HuH-7 (cell line): ENCODE measurements at regions not wholly inside any gene's neighbourhood (a gene's known extent, or its start where the extent isn't known, plus 50 kb on each side); places are given as distances from the start of the nearest gene placed in this dataset.

Source experiments
- DNase-seq: peaks from one replicate; pipeline ENCODE4 v3.0.0; 2011; ENCODE audit warnings: low spot score

DNA sequence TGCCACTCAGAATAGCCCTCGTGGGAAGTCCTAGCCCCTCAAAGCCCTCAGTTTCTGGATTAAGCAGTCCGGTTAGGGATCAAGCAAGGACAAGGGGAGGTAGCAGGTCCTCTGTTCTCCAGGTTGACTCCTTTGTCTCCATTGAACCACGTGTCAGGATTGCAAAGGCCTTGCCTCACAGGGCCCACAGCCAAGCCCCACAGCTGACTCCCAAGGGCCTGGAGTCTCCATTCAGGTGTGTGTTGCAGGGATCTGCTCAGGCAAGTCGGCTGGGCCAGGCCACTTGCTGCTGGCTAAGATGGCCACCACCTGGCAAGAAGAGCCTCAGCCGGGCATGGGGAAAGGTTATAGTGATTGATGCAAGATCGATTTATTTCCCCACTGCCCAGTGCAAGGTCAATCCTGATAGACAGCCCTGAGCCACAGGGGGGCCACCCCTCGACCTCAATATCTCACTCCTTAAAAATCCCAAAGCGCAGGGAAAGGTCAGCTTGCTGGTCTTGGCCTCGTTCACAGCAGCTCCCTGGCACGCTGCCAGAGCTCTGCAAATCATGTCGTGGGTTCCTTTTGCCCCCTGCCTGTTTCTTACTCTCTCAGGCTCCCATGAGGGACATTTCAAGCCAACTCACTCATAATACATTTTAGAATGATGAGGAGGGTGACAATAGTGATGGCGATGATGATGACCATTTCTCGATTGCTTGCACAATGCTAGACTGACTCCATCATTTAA lies 75.9 kb downstream of the EDN3 start:
- DNase-seq: no peak

- DNase-seq: no peak
Observed at GRCh38 chr20:59376998-59377397, 76.6 kb downstream of the EDN3 start.

DNA sequence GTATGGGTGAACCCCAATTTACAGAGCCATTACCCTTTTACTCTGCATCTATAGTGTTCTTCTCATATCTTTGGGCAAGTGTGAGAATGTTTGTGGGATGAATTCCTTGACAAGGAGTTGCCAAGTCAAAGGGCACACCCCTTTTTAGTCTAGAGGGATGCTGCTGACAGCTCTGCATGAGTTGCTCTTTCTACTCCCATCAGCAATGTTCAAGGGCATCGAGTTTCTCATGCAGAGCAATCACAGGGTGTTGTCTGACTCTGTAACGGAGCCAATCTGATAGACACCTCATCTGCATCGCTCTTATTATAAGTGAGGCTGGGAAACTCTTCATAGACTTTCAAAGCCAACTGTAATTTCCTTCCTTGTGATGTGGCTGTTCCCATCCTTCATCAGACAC lies 77.4 kb downstream of the EDN3 start:
- DNase-seq: no peak

DNA sequence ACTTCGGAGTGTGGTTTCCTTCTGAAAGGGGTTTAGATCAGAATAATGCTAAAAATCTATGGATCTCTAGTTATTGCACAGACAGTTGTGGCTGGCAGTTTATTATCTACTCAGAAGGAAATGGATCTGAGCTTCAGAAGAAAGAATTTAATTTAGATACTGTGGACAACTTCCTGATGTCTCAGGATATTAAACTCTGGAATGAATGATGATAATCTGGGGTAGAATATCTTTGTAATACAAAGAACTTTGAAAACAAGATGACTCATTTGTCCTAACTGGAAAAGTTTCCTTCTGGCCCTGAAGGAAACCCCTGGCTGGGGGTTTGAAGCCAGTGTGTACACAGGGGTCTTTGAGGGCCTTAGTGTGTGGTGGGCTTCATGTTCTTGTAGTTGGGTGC lies 78.0 kb downstream of the EDN3 start:
- DNase-seq: no peak

DNA sequence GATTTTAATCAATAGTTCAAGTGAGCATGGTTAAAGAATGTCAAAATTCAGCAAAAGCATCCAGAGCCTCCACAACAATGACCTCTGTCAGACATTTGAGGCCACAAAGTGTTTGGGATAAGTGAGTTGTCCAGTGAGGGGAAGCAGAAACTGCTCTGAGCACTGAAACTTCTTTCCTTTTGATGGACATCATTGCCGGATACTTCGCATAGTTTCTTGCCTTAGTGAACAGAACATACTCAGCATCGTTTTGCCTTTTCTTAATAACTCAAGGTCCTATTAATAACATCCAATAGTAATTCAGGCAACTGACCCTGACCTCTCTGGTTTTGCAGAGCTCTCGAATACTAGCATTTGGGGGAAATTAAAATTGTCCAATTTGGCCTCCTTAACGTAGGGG lies 78.6 kb downstream of the EDN3 start:
- DNase-seq: no peak

- no peak for DNase-seq
Observed at GRCh38 chr20:59381689-59382088, 81.3 kb downstream of the EDN3 start.

- no peak for DNase-seq
Observed at GRCh38 chr20:59382157-59382725, 81.8 kb downstream of the EDN3 start.

DNA sequence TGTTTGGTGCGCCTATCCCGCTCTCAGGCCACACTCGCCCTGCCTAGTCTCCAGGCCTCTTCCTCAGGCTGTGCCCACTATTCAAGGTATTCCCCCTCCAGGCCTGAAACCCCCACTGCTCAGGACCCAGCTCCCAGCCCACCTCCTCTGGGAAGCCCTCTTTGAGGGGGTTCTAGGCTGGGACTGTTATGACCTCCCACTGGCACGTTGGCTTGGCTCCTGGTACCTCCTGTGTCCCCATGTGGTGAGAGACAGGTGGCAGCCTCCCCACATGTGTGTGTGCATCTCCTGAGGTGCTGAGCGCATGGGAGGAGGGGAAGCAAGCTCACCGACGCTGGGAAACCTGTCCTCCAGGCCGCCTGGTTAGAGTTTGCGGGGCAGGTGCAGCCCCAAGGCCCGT lies 82.5 kb downstream of the EDN3 start:
- no peak for DNase-seq

DNA sequence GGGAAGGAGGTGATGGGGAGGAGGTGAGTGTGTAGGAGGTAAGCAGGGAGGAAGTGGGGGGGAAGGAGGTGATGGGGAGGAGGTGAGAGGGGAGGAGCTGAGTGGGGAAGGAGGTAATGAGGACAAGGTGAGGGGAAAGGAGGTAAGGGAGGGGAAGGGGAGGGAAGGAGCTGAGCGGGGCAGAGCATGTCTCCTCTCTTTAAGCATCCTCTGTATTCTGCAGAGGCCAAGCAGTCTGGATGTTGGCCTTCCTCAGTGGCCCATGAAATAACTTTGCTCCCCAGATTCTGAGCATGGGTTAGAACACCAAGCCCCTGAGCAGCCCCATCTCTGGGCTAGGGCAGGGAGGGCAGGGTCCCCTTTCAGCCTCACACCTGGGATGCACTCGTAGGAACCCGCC lies 84.6 kb downstream of the EDN3 start:
- DNase-seq: no peak

DNA sequence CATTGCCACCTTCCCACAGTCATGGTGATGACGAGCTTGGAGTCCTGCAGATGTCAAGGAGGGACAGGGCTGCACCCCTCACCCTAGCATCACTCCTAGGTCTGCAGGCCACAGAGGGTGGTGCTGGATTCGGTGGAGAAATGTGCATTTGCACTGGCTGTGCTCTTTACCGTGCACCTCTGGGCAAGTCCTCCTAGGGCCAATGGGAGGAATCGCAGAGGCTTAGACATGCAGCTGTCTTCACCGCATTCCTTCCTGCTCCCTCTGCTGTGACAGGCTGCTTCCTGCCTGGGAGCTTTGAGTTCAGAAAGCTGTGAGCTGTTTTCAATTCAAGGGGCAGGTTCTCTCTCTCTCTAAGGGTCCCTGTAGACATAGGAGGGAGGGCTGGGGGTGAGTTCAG lies 85.1 kb downstream of the EDN3 start:
- DNase-seq: no peak

DNA sequence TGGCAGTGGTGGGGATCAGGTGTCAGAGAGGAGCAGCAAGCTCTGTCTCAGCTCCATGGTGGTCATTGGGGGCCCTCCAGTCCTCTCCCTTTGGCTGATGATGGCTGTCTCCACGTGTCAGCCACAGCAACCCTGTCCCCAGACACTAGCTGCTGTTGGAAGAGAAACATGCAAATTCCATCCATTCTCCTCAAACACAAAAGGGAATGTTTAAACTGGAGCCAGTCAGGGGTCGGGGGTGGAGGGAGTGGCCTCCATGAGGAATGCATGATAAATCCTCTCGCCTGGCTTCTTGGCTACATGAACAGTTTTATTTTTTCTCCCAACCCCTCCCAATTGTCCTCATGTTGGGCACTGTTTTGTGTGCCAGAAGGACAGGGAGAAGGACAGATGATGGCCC lies 86.4 kb downstream of the EDN3 start:
- no peak for DNase-seq

DNA sequence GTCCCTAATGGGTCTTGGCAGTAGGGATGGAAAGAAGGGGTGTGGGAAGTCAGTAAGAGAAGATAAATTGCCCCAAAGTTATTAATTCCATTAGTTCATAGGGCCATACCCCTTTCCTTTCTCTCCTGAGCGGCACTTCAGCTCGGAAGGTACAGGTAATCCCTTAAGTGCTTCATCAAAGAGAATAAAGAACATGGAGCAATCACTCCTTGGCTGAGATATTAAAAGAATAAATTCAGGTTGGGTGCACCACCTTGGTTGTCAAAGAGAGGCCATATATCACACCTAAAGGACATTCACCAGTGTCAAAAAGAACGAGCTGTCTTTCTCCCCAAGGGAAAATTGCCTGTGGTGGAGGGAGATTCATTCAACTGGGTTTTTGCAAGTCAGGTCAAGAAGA lies 87.5 kb downstream of the EDN3 start:
- DNase-seq: no peak

DNA sequence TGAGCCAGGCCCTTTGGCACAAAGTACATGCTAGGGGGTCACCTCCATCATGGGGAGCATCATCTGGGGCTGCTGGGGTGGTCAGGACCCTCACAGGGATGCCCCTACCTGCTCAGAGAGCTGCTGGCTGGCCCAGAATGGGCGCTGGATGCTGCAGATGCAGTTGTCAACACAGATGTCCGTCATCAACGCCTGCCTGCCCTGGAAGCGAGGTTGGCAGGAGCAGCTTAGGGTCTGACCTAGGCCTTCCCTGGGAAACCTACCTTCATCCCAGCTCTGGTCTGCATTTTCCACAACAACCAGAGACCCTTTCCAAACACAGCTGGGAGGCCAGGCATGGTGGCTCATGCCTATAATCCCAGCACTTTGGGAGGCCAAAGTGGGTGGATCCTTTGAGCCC lies 88.0 kb downstream of the EDN3 start:
- no peak for DNase-seq

DNA sequence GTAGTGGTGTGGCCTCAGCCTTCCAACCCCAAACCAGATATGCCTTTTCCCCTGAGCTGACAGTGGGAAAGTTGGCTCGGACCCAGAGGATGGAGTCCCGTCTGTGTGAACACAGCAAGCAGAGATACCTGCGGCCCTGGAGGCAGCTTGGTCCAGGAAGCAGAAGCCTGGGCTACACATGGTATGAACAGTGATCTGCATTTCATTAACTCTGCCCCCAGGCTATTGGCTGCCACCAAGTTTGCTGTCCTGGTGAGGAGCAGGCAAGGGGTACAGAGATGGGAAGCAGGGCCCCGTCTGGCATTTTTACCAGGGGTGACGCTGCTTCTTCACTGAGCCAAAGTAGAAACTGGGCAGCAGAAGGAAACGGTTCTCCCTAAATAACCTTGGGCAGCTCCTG lies 90.0 kb downstream of the EDN3 start:
- no peak for DNase-seq

DNA sequence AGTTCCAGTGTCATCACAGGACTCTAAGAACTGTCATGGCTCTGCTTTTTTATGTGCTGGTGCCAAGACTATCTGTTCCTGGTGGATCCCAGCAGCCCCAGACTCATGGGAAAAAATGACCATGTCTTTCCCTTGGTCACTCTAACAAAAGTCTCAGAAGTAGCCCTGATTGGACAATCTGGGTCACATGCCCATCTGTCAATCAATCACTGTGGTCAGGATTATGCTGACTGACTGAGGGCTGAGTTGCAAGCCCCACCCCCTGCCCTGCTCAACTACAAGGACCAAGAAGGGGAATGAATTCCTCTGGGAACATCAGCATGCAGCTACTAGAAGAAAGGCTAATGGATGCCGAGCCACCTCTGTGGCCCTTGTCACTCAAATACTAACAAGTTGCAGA lies 91.6 kb downstream of the EDN3 start:
- no peak for DNase-seq

GRCh38 chr20:59392736-59393135 lies 92.3 kb downstream of the EDN3 start:
- no peak for DNase-seq

- no peak for DNase-seq
Observed at GRCh38 chr20:59393142-59393541, 92.7 kb downstream of the EDN3 start.

GRCh38 chr20:59395729-59396128 lies 95.3 kb downstream of the EDN3 start:
- DNase-seq: no peak

GRCh38 chr20:59398537-59399205 lies 98.3 kb downstream of the EDN3 start:
- DNase-seq: no peak

DNA sequence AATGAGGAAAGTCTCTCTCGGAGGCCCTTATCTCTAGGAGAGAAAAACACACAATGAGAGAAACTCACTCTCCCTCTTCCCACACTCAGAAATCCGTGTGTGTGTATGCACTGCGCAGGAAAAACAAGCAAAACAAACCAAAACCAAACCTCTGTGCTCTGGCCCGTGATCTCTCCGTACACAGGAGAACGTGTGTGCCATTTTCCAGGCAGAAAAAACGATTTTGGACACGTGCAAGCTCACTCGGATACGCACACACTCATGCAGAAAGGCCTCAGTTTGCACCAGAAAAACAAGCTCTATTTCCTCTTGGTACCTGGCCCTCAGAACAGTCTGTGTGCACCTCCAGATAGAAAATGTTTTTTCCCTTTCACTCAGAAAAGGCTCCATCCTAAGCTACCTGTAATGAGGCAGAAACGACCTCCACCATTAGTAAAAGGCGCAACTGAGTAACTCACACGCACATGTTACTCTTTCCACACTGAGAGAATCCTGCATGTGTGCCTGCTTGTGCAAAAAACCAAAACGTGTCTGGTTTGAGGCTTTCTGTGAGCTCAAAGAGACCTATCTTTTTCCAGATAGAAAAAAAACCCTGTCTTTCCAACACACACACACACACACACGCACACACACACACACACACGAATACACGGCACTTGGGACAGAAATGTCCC lies 99.2 kb downstream of the EDN3 start:
- no peak for DNase-seq

- no peak for DNase-seq
Observed at GRCh38 chr20:59400708-59401107, 100.3 kb downstream of the EDN3 start.

GRCh38 chr20:59402681-59403080 lies 102.3 kb downstream of the EDN3 start:
- DNase-seq: no peak
